ENCODE measurements at regions not wholly inside any gene's neighbourhood (a gene's known extent, or its start where the extent isn't known, plus 50 kb on each side); places are given as distances from the start of the nearest gene placed in this dataset.

GRCh38 chr3:24972491-24972890 lies 455.6 kb upstream of the RARB start:
- 6% methylated on average over 1 of the region's 1 CpG for WGBS (ENCODE audit: insufficient coverage, insufficient replicate concordance, low lambda C conversion rate, missing lambda C conversion rate)
- no peak overlapping the region for H3K9ac ChIP-seq (ENCODE audit: control insufficient read depth, insufficient read depth, low read length)
- no peak overlapping the region for H3K4me2 ChIP-seq (ENCODE audit: control insufficient read depth, insufficient read depth)
- no peaks in the 10 kb centered on the region for H3K27me3 ChIP-seq (replicated peaks in 1 of 2; ENCODE audit: control insufficient read depth in 2 of 2, insufficient read depth in 2 of 2, low read length in 1 of 2)
- no peak for ATAC-seq
- RAD21 ChIA-PET (ENCODE audit: unreplicated experiment), result no interaction called here
- no peak overlapping the region for H2AFZ ChIP-seq (ENCODE audit: control insufficient read depth, low read depth, low read length)
- in situ Hi-C loops (cut with MboI) (no loop called here), intact Hi-C loops (cut with micrococcal nuclease; ENCODE audit: unreplicated experiment) (no loop called here)
- no TSS peak for BruUV-seq (replicated peaks)
- no peak overlapping the region for H3K27ac ChIP-seq (ENCODE audit: control insufficient read depth, insufficient read depth)
- no peaks in the 10 kb centered on the region for H3K36me3 ChIP-seq (ENCODE audit: control insufficient read depth in 2 of 2, insufficient read depth in 2 of 2, low read length in 1 of 2)
- no peaks in the 10 kb centered on the region for H3K79me2 ChIP-seq (ENCODE audit: control insufficient read depth, insufficient read depth, low read length)
- H3K4me3 ChIP-seq, result no peak overlapping the region
- no peaks in the 10 kb centered on the region for H4K20me1 ChIP-seq (ENCODE audit: control insufficient read depth, insufficient read depth)
- H3K4me1 ChIP-seq (ENCODE audit: control insufficient read depth, insufficient read depth, low read length), result no peaks in the 10 kb centered on the region
- CTCF ChIA-PET, result no interaction called here
- SMC1A ChIA-PET (ENCODE audit: uncharacterized antibody, unreplicated experiment), result interaction anchor here (1.4 kb wide), 1 partner anchor 10 kb away, joined by 3 read pairs; no protein-coding TSS in a partner anchor
- DNase-seq (ENCODE audit: low read depth, low spot score), result no peak
- FAIRE-seq, result no peak
- POLR2A ChIA-PET, result no interaction called here
- no peaks in the 10 kb centered on the region for H3K9me3 ChIP-seq (replicated peaks; ENCODE audit: control insufficient read depth, insufficient read depth, low read length)
- TF ChIP-seq NFYA (IDR thresholded peaks at IDR 0.05; ENCODE audit: borderline replicate concordance, low read depth, low read length) (no peak), BRCA1 (IDR thresholded peaks at IDR 0.05; ENCODE audit: low read depth, low read length) (no peak), ZZZ3 (IDR thresholded peaks at IDR 0.05; ENCODE audit: control insufficient read depth, insufficient read length, low read depth) (no peak), IKZF2 (IDR thresholded peaks at IDR 0.05) (no peak), JUND (IDR thresholded peaks at IDR 0.05; ENCODE audit: low read depth, low read length) (no peak), CUX1 (IDR thresholded peaks at IDR 0.05; ENCODE audit: insufficient replicate concordance, low read depth, low read length) (no peak), MEF2B (IDR thresholded peaks at IDR 0.05; ENCODE audit: partially characterized antibody, poor library complexity, severe bottlenecking) (no peak), CBFB (IDR thresholded peaks at IDR 0.05; ENCODE audit: low read depth) (no peak), ZNF24 (IDR thresholded peaks at IDR 0.05) (no peak), CBX5 (IDR thresholded peaks at IDR 0.05; ENCODE audit: low read depth) (no peak), E2F8 (IDR thresholded peaks at IDR 0.05; ENCODE audit: low read depth, partially characterized antibody) (no peak), POLR2AphosphoS2 (IDR thresholded peaks at IDR 0.05; ENCODE audit: low read depth, low read length) (no peak), BCL3 (IDR thresholded peaks at IDR 0.05; ENCODE audit: borderline replicate concordance, insufficient read depth, low read depth, low read length, poor library complexity, severe bottlenecking) (no peak)

Measured in GM12878 (cell line).